Hippocampal formation (tissue), 2 donors: ENCODE measurements at regions not wholly inside any gene's neighbourhood (a gene's known extent, or its start where the extent isn't known, plus 50 kb on each side); places are given as distances from the start of the nearest gene placed in this dataset.

ENCODE experiments used
- DNase-seq, 2 donors: peaks; one replicate each; lab custom pipeline; 2025; lab: John Stamatoyannopoulos, UW

- no peak for DNase-seq
These were observed 1007.7 kb upstream of the SEMA6D start for GRCh38 chr15:46709460-46710083.

GRCh38 chr15:46710401-46710960 is 1006.8 kb upstream of the SEMA6D start:
- no peak for DNase-seq

GRCh38 chr15:46713045-46713444 is 1004.3 kb upstream of the SEMA6D start:
- DNase-seq, result no peak

- no peak for DNase-seq
These were observed 1002.4 kb upstream of the SEMA6D start for GRCh38 chr15:46714950-46715349.

- DNase-seq, result no peak
These were observed 994.0 kb upstream of the SEMA6D start for GRCh38 chr15:46723308-46723707.

GRCh38 chr15:46732060-46732459 is 985.2 kb upstream of the SEMA6D start:
- no peak for DNase-seq

- DNase-seq, result no peak
These were observed 982.2 kb upstream of the SEMA6D start for GRCh38 chr15:46735115-46735514.

- no peak for DNase-seq
These were observed 966.0 kb upstream of the SEMA6D start for GRCh38 chr15:46751303-46751702.

- no peak for DNase-seq
These were observed 963.4 kb upstream of the SEMA6D start for GRCh38 chr15:46753946-46754345.

- DNase-seq, result no peak
These were observed 954.2 kb upstream of the SEMA6D start for GRCh38 chr15:46763091-46763490.

- no peak for DNase-seq
These were observed 952.5 kb upstream of the SEMA6D start for GRCh38 chr15:46764851-46765250.

- DNase-seq, result no peak
These were observed 951.3 kb upstream of the SEMA6D start for GRCh38 chr15:46766021-46766420.

- DNase-seq, result no peak
These were observed 949.0 kb upstream of the SEMA6D start for GRCh38 chr15:46768287-46768686.

GRCh38 chr15:46773016-46773415 is 944.3 kb upstream of the SEMA6D start:
- DNase-seq, result no peak

- no peak for DNase-seq
These were observed 938.4 kb upstream of the SEMA6D start for GRCh38 chr15:46778876-46779275.

GRCh38 chr15:46786590-46787285 is 930.6 kb upstream of the SEMA6D start:
- no peak for DNase-seq

- no peak for DNase-seq
These were observed 921.6 kb upstream of the SEMA6D start for GRCh38 chr15:46795685-46796084.

GRCh38 chr15:46808834-46809233 is 908.5 kb upstream of the SEMA6D start:
- no peak for DNase-seq

- DNase-seq, result no peak
These were observed 902.1 kb upstream of the SEMA6D start for GRCh38 chr15:46815240-46815639.

- DNase-seq, result no peak
These were observed 901.5 kb upstream of the SEMA6D start for GRCh38 chr15:46815765-46816164.

- DNase-seq, result no peak
These were observed 868.6 kb upstream of the SEMA6D start for GRCh38 chr15:46848704-46849103.

GRCh38 chr15:46853600-46853999 is 863.7 kb upstream of the SEMA6D start:
- DNase-seq, result no peak

GRCh38 chr15:46854564-46854963 is 862.7 kb upstream of the SEMA6D start:
- no peak for DNase-seq

- DNase-seq, result no peak
These were observed 861.9 kb upstream of the SEMA6D start for GRCh38 chr15:46855388-46855787.
